T-helper 2 cell treated with Interferon-gamma antibody and Interleukin-4, amounts not matched to agents 100 ng/mL and 5 ng/mL, for 36 hours (primary cell): ENCODE measurements at regions not wholly inside any gene's neighbourhood (a gene's known extent, or its start where the extent isn't known, plus 50 kb on each side); places are given as distances from the start of the nearest gene placed in this dataset.

ENCODE experiments used
- intact Hi-C: fragments of 100-400 bp; cut with micrococcal nuclease; formaldehyde crosslinking; loops from one replicate; pipeline ENCODE4 v1.15.1; 2023

DNA sequence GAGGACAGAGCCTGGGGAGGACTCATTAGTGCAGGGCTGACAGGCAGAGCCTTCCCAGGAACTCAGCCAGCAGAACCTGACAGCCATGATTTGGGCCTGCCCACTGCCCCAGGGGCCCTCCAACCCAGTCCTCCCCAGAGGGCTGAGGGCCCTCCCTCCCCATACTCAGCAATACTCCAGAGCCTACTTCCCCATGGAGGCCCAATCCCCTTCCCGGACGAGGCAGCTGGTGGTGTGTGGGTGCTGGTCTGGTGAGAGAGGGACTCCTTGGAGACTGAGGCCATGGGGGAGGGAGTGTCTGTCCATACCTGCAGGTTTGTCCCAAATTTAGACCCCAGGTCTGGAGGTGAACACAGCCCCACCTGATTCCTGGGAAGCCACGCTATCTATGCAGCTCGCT lies 120.9 kb upstream of the MLN start:
- intact Hi-C loops = no loop called here

DNA sequence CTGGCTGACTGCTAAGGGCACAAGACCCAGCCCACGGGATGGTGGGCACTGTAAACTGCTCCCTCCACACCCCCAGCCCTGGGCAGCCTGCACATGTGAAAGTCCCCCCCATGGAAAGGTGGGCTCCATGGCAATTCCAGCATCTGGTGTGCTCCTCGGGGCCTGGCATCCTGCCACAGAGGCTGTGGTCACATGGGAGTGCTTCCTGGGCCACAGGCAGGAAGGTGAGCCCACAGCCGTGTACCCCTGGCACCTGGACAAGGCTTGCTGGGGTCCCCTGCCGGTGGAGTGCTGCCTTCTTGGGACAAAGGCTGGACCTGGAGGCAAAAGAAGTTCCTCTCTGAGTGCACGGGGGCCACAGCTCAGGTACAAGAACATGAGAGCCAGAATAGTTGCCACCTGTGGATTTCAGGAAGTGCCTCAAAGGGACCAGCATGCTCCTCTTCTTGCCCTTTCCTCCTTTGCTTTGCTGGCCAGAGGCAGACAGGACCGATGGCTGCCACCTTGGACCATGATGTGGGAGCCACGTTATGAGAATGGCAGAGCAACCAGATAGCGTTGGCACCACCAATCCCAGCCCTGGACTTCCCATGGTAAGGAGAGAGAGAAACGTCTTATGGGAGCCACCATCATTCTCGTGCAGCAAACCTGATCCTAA lies 120.2 kb upstream of the MLN start:
- intact Hi-C loops = no loop called here

DNA sequence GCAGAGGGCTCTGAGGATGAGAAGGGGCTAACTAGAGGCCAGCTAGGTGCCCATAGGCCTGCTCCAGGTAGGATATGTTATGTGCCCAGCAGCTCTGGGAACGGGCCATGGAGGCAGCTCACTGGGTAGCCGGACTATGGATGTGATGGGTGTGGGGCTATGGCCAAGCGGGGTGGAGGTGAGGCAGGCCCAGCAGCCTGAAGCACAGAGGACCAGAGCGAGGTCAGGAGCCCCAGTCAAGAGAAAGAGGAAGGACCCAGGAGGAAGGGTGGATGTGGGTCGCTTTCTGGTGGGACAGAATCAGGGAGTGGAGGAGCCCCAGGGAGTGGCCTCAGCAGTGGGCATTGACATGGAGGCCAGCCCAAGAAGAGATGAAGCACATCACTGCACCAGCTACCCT lies 117.9 kb upstream of the MLN start:
- intact Hi-C loops = no loop called here

DNA sequence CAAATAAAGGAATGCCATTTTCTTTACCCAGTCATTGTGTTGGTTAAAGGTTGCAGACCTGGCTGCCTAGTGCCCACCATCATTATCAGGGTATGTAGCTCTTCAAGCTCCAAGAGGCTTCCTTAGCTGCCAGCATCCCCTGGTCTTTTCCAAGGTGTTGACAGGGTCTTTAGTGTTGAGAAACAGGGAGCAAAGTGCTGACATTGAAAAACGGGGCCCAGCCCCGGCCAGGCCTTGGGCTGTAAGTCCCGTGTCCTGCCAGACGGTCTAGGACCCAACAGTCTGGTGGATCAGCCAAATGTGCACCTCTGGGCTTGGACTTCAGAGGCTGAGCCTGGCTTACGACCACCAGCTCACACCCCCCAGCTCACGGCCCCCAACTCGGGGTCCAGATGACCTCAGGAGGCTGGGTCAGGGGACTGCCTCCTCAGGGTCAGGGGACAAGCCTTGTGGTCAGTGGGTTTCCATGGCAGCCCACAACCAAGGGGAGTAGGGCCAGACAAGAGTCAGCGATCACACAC lies 114.4 kb upstream of the MLN start:
- intact Hi-C loops = no loop called here

DNA sequence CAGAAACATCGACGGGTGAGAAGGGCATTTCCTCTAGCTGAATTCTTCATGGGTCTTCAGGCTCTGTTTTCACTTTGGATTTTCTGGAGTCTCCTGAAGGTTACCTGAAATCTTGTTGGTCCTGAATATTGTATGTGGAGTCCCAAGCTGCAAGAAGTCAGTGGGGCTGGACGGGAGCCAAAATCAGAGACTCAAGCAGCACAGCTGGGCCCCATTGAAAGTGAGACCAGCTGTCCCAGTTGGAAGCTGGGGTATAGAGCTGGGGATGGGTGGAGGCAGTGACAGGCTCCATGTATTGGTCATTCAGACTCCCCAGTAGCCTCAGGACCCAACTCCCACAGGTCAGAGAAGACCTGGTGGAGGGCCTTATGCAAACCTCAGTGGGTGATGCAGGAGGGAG lies 111.3 kb upstream of the MLN start:
- intact Hi-C loops = no loop called here

DNA sequence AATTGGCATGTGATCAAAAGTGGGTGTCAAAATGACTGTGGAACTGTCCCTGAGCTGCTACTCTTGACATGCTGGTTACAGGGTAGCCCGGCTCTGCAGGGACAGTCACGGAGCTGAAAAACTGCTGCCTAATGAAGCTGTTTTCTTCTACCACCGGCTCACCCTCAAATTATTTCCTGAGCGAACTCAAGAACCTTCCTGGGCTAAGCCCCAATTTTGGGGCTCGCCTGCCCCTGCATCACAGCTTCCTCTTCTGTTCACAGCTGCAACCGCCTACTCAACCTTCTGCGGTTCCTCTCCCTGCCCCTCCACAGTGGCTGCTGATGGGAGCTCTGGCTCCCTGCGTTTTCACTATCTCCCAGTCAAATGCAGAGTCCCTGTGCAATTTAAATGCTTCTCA lies 110.8 kb upstream of the MLN start:
- intact Hi-C loops = no loop called here

DNA sequence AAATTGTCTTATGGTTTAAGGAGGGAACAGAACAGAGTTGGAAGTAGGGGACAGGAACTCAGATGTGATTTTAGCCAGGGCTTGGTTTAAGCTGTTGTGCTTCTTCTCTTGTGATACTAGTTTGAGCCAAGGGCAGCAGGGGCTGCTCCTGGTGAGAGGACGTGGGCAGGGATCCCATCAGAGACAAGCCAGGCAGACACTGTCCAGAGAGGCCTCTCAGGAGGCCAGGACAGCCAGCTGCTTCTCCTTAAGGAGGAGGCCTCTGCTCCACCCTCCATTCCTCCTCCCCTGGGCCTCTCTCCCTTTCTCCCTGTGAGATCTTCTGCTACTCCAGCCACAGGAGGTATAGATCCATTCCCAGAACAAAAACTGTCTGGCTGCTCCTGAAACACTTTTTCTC lies 108.4 kb upstream of the MLN start:
- intact Hi-C loops = no loop called here

DNA sequence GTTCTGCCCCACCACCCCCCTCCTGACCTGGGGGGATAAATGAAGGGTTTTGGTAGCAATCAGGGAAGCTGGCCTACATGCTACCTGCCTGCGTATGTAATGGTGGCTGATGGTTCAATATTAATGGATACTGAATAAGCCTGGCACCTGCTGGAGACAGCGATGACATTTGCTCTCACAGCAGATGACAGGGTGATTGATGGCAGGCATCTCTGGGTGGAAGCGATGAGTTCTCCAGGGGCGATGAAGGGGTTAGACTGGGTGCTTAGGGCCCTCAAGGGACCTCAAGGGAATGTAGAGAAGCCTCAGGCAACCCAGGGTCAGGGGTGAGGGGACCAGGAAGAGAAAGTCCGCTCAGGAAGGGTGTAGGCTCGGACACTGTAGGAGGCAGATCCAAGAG lies 107.7 kb upstream of the MLN start:
- intact Hi-C loops = no loop called here

DNA sequence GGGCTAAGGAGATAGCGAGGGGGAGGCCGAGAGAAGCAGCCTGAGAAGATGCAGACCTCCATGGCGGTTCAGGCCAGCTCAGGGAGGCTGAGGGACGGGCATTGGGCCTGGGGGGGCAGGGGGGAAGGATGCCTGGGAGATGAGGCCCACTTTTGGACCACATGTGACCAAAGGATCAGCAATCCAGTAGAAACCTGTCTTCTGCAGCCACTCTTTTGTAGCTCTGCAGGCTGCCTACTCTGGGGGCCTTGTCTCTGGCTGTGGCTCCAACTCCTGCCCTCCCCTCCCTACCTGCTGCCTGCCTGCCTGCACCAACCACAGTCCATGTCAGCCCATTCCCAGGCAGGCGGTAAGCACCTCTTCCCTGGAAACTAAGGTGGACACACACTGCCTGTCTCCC lies 106.8 kb upstream of the MLN start:
- intact Hi-C loops = no loop called here

DNA sequence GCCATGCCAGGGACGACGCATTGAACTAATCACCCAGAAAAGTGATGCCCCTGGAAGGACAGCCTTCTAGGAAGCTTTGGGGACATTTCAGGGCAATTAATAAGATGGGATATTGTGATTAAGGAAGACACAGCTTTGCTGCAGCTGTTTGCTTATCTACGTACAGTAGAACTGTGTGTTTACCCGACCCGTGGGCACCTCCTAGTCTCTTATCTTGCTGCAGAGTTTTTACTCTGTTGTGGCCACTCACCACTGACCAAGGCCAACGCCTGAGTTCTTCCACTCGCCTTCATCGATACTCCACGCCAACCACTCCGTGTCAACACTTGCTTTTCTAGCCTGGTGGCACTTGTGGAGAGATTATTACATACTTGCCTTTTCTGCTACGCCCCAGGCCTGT lies 105.9 kb upstream of the MLN start:
- intact Hi-C loops = loop anchor here (10.0 kb wide), 1 partner anchor 325 kb away; the partner anchor contains the start of gene BAK1

DNA sequence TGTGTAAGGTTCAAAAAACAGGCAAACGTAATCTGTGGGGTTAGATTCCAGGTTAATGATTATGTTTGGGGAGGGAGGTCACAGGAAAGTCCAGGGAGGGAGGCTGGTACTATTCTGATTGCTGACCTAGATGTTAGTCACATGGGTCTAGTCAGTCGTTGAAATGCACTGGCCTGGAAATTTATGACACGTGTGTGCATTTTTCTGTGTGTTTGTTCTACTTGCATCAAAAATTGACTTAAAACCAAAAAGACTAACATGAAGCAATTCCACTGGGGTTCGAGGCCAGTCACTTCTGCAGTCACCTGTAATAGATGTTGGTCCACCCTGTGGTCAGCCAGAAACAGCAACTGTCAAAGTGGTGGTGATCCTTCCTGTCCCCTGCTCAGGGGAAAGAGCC lies 104.2 kb upstream of the MLN start:
- intact Hi-C loops = loop anchor here (10.0 kb wide), 1 partner anchor 323 kb away; the partner anchor contains the start of gene BAK1

DNA sequence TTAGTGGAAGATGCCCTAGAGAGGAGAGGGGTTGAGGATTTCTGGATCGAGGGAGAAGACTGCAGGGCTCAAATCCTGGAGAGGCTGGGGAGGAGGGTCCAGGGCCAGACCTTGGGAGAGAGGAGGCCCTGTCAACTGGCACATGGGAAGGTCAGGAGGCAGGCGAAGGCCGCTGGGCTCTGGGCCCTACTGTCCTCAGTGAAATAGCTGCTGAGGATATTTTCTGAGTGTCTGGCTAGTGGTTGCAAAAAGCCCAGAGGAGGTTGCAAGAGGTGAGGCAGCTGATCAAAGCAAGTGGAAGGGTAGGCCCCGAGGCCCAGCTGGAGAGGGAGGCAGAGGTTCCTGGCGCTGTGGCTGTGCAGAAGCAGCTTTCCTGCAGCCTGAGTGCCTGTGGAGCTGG lies 103.4 kb upstream of the MLN start:
- intact Hi-C loops = loop anchor here (10.0 kb wide), 1 partner anchor 322 kb away; the partner anchor contains the start of gene BAK1

DNA sequence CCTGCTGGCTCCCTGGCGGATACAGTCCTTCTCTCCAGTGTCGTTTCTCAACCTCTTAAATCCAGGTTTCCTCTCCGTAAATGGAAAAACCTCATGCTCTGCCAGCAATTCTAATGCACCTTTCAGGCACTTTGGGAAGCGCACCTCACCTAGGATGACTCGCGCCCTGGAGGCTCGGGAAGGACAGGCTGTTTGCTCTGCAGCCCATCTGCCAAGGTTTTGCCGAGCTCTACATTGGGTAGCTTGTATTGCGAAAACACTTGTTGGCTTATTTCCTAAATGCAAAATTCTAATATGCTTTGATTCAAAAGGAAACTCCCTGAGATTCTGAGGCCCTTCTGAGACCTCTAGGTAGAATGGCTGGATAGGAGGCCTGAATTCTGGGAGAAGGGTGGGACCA lies 102.6 kb upstream of the MLN start:
- intact Hi-C loops = loop anchor here (10.0 kb wide), 1 partner anchor 322 kb away; the partner anchor contains the start of gene BAK1

DNA sequence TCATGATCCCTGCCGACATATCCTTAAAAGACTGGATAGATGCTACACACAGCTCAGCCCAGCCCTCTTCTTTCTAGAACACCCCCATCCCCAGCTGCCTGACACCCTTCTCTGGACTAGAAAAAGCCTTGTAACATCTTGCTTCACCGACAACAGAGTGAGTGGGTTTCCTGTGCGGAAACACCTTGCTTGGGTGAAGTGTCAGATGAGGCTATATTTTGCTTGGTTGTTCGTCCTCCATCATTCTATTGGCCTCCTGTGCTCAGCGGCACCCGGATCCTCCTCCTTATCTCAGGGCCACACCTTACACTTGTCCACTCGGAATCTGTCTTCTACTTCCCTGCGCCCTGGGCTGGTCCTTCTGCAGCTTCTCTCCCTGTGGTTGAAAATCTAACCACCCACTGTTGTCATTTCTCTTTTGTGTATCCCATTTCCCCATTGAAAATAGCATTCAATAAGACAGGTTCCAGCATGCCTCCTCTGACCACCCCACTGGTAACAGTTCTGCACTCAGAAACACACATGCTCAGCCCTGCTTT lies 101.3 kb upstream of the MLN start:
- intact Hi-C loops = loop anchor here (2.0 to 10.0 kb wide), 3 partner anchors 44 to 320 kb away; partner anchors contain the start of genes BAK1 and LEMD2

DNA sequence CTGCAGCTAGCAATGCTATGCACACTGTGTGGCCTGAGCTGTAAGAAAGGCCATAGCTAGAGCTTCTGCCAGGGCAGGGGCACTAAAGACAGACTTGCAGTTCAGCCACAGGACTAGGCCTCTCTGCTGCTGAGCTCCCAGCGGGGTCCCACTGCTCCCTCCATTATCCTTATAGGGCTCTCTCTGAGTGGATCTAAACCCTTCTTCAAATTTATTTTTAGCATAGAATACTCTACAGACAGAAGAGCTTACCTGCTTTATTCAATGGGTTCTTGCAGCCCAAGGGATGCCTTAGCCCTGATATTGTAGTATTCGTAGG lies 100.9 kb upstream of the MLN start:
- intact Hi-C loops = loop anchor here (2.0 to 10.0 kb wide), 3 partner anchors 44 to 320 kb away; partner anchors contain the start of genes BAK1 and LEMD2

DNA sequence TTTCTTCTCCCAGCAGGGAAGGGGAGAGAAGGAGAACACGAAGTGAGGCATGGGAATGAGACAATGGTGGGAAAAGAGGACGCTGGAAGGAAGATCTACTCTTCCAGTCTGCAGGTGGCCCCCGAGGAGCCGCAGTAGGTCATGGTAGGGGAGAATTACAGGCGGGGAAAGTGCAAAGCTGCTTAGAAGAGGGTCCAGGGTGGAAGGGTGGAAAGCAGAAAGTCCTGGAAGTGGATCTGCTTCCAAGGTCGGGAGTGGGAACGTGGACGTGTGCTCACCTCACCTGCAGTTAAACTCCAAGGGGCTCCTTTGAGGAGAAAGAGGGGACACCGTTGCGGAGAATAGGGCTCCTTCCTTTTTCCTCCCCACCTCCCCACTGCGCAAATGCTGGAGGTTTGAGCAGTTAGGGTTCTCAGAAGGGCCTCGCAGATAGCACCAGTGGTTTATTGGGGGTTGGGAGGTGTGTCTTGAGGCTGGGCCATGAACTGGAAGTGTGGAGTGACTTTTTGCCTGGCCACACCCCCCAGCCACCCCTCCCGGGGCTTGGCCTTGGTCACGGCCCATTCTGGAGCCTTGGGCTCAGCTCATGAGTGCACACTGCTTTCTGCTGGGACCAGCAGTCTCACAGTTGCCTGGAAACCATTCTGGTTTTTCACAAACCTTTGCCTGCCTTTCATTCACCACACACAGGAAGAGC lies 100.4 kb upstream of the MLN start:
- intact Hi-C loops = loop anchor here (2.0 to 10.0 kb wide), 3 partner anchors 43 to 319 kb away; partner anchors contain the start of genes BAK1 and LEMD2

DNA sequence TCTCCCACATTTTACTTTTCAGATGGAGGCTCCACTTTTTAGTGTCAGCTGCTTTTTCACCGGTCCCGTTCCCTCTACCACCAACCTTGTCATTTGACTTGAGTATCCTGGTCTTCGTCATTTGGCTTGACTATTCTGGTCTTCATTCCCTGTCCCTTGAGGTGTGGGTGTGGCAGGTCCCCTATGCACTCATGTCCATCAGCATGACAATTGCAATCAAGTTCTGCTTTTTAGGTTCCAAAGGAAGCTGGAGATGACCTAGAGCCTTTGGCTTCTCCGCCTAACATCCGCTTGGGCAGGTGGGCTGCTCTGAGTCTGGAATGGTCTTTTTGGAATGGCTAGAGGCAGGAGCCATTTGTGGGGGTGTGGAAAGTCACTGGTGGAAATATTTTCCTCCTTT lies 99.8 kb upstream of the MLN start:
- intact Hi-C loops = loop anchor here (10.0 kb wide), 1 partner anchor 319 kb away; the partner anchor contains the start of gene BAK1

DNA sequence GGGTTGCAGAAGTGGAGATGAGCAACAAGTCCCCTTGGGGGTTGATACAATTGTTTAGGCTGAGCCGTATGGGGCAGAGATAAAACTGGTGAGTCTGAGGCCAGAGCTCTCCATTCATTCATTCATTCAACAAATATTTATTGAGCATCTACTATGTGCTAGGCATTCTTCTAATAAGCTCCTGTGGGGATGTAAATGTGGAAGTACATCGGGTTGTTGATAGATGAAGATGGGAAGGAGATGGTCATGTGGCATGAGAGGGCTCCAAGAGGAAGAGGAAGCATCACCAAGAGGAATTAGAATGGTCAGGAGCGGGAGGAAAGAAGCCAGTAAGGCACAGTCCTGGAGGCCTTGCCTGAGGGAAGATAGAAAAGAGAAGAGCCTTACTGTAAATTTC lies 98.7 kb upstream of the MLN start:
- intact Hi-C loops = loop anchor here (10.0 kb wide), 1 partner anchor 318 kb away; the partner anchor contains the start of gene BAK1

DNA sequence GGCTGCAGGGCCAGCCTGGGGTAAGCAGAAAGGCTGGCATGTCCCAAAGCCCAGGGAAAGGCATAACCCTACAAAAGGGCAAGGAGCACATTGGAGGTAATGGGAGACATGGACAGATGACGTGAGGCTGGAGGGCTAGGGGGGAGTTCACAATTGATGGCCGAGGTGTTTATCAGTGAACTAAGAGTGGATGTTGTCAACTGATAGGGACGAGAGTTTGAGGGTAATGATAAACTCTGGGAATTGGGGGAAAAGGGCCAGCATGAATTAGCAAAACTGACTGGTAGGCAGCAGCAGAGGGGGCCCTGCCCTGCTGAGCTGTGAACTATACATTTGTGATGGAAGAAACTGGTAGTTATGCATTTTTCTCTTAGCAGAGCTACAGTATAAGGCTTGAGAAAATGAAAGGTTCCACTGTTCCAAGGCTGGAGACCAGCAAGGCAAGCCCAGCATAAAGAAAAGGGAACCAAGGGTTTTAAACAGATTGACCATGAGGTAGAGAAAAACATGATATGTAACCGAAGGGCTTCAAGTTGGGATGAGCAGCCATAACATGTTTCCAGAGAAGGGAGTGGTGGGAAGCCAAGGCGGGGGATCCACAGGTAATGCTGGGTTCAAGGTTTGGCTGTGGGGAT lies 98.1 kb upstream of the MLN start:
- intact Hi-C loops = loop anchor here (10.0 kb wide), 1 partner anchor 317 kb away; the partner anchor contains the start of gene BAK1

DNA sequence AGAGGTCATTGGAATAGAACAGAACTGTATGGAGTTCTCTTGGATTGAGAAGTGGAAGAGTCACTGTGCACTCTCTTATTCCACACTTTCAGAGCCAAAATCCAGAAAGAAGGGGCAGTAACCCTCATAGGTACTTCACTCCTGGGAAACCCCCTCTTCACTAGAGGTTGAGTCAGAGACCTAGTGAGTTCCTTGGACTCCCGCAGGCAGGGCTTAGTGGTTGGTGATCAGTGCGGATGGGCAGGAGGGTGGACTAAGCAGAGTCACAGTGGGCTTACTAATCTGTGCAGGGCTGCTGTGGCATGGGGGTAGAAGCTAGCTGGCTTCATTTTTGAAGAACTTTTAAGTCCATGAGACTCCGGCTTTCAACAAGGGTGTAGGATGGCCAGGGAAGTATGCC lies 95.0 kb upstream of the MLN start:
- intact Hi-C loops = no loop called here

DNA sequence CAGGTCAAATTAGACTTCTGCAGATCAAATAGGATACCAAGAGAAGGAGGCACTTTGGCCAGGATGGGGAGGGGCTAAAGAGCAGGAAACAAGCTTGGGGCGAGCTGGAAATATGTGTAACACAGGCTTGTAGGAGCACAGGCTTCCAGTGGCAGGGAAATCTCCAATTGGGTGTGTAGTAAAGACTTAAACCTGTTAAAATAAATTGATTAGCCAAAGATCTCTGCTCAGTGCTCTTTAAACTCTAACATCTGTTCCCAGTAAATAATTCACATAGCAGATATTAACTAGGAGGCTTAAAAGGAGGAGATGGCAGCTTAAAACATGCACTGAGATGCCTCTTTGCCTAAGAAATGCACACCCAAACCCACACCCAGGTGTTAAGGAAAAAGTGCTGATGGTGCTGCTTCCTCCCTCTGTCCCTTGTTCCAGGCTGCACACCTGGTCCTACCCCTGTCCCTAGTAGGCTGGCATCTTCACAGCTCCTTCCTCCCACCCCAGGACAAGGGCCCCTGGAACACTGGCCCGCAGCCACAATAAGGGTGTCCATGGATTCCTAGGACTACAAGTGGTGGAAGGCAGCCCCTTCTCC lies 93.5 kb upstream of the MLN start:
- intact Hi-C loops = no loop called here
